ENCODE measurements at regions not wholly inside any gene's neighbourhood (a gene's known extent, or its start where the extent isn't known, plus 50 kb on each side); places are given as distances from the start of the nearest gene placed in this dataset.
"Not testable (repeated sequence)": the region's sequence is repeated elsewhere in the genome, so short reads cannot be mapped to it uniquely, and the experiment has no call there.

GRCh38 chr22:48629631-48630432 is 1197.8 kb downstream of the BRD1 start:
- DNase-seq, result no peak

- DNase-seq, result no peak
Observed at GRCh38 chr22:48628891-48629543, 1198.7 kb downstream of the BRD1 start.

DNA sequence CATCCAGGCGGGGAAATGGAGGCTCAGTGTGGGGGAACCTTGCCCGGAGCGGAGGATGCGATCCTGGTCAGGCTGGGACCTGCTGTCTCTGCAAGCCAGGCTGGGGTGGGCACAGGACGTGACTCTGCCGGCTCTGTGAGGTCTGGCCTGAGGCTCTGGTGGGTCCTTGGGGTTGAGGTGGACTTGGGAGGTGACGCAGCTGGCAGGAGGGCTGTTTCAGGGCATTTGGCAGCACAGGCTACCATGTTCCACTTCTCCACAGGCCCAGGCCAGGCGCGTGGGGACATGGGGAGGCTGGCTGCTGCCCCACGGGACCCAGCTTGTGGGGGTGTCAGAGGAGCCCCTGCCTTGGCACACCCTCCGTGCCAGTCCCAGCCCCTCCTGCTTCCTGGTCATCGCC is 1199.7 kb downstream of the BRD1 start:
- DNase-seq, result no peak

DNA sequence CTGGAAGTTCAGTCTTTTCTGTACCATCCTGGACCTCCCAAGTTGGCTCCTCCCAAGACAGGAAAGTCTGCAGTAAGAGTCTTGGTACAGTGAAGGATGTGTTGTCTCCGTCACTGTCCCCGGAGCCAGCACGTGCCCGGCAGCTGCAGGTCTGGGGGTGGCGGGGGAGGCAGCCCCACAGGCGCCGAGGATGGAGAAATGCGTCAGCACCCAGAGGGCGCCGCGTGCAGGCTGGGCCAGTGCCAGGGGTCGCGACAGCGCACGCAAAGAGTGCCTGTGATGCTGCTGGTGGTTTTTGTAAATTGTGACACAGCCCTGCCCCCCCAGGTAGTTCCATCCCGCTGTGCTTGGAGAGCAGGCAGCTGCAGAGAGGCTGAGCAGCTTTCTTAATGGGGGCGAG is 1200.5 kb downstream of the BRD1 start:
- no peak for DNase-seq

- DNase-seq, result no peak
Observed at GRCh38 chr22:48624401-48624800, 1203.3 kb downstream of the BRD1 start.

- DNase-seq, result no peak
Observed at GRCh38 chr22:48622891-48623545, 1204.7 kb downstream of the BRD1 start.

- DNase-seq, result no peak
Observed at GRCh38 chr22:48621085-48621484, 1206.6 kb downstream of the BRD1 start.

GRCh38 chr22:48620460-48620859 is 1207.2 kb downstream of the BRD1 start:
- DNase-seq, result not testable (repeated sequence)

DNA sequence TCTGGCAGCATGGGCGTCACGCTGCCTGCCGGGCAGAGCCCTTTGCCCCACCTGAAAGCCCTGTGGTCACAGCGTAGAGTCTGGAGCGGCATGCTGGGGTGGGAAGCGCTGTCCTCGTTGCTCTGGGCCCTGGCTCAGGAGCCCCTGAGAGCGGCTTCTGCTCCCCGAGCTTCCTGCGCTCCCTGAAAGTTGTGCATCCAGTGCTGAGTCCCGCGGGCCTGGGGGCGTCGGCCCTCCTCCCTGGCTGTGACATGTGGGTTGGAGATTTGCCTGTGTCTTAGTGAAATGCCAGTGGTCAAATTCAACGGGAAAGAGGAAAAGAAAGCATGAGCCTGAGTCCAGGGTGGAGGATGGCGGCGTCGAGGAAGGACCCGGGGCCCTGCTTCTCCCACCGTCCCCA is 1208.0 kb downstream of the BRD1 start:
- DNase-seq, result no peak

- DNase-seq, result no peak
Observed at GRCh38 chr22:48618326-48618725, 1209.3 kb downstream of the BRD1 start.

DNA sequence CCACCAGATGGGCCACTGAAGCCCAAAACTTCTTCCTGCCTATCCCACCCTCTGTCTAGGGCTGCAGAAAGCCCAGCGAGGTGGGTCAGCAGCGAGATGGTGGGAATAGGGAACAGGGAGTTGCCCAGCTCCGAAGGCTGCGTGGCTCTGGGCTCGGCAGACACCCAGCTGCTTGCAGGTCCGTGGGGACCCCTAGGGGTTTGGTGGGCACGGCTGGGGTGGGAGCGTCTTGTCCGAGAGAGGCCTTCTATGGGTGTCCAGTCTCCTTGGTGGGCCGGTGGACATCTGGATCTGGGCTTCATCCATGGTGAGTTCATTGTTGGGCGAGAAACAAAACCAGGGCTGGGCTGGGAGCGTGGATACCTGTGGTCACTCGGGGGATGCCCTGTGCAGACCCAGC is 1211.0 kb downstream of the BRD1 start:
- DNase-seq, result no peak

DNA sequence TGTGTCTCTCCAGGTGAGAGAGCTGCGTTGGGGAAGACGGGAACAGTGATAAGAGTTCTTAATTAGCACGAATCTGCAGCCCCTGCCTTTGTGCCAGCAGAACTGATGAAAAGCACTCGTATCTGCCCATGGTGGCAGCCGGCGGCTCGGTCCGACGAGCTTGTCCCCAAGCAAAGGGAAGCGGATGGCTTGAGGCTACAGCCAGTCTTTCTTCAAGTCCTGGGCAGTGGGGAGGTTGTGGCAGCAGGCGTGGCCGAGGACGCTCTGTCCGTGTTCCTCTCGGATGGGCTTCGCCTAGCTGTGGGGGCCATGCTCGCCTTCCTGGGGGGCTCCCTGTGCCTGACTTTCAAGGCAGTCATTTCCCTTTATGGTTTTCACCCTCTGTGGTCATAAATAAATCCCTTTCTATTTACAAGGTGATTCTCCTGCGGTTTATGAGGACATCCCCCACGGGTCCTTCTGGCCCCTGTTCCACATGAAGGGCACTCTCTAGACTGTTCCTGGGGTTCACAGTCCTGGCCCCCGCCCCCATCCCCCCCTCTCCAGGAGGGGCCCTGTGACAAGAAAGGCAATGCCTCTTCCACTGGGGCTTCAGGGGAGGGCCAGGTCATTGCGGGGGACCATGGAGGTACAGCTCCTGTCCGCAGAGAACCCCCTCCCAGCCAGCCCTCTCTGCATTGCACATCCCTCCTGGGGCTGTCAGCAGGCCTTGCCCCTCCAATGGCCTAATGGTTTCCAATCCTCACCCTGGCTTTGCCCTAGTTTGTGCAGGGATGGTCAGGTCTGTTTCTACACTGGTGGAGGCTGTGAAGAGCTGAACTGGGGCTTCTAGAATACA is 1212.3 kb downstream of the BRD1 start:
- no peak for DNase-seq

DNA sequence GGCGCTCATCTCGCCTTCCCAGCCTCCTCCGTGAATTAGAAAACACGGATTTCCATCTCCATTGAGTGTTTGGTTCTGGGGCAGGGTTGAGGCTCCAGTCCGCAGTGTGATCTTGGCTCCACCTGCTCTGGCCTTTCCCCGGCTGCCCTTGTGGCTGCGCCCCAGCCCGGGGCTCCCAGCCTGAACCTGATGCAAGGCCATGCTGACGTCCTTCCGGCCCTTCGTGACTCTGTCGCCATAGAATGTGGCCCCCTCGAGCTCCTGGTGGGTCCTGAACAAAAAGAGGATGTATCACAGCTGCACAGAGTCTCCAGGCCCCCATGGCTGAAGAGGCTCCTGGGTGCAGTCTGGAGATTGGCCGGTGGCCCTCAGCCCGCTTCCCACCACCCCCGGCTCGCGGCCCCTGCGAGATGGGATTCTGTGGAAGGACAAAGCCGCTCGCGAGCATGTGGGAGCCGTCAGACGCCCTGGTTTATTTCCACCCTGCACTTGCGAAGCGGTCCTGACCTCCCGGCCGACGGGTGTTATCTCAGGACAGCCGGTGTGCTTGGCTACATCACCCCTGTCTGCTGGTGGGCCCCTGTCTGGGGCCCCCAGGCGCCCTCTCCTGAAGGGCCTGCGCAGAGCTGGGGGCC is 1214.0 kb downstream of the BRD1 start:
- DNase-seq, result no peak

- DNase-seq, result no peak
Observed at GRCh38 chr22:48612077-48612995, 1215.3 kb downstream of the BRD1 start.

DNA sequence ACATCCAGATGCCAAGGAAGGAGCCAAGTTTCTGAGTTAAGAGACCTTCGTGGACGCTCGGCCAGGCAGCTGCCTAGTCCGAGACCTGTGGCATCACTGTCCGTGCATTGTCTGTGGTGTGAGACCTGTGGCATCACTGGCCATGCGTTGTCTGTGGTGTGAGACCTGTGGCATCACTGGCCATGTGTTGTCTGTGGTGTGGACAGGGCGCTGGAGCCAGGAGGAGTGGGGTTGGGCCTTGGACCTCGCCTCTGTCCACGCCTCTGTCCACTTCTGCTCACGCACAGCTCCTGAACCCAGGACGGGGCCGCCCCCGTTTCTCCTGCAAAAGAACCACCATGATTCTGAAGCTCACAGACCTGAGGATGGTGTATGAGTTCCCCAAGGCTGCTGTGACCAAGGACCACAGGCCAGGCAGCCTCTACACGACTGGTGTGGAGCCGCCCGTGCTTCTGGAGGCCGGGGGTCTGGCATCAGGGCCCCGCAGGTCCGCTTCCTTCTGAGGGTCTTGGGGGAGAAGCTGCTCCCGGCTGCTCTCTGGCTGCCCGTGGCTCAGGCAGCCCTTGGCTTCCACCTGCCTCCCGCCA is 1218.3 kb downstream of the BRD1 start:
- no peak for DNase-seq

DNA sequence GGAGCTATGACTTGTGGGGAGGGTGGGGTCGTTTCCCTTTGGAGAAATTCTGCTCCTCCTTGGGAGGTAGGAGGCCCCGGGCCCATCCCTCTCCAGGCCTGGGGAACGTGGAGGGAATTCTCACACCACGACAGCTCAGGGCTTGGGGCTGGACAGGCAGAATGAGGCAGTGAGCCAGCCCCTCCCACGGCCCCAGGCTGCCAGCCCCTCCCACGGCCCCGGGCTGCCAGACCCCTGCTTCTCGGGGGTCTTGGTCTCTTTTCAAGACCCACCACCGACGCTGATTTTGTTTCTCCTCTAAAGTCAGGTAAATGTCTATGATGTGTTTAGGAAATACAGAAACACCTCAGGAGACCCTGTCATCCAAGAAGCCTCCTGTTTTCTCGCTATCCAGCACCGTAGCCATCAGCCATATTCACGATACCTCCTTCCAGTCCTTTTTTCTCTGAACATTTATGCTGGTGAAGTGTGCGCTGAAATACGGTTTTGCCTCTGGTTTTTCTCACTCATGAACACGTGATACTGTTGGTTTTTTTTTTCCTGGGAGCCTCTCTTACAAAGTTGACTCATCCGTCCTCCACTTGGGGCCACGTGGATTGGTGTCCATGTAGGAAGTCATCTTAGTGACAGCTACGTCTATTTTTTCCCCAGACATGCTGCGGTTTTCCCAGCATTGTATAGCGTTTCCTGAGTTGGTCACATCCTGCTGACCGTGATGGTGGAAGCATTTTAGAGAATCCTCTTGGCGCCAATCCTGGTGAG is 1219.6 kb downstream of the BRD1 start:
- DNase-seq, result no peak

DNA sequence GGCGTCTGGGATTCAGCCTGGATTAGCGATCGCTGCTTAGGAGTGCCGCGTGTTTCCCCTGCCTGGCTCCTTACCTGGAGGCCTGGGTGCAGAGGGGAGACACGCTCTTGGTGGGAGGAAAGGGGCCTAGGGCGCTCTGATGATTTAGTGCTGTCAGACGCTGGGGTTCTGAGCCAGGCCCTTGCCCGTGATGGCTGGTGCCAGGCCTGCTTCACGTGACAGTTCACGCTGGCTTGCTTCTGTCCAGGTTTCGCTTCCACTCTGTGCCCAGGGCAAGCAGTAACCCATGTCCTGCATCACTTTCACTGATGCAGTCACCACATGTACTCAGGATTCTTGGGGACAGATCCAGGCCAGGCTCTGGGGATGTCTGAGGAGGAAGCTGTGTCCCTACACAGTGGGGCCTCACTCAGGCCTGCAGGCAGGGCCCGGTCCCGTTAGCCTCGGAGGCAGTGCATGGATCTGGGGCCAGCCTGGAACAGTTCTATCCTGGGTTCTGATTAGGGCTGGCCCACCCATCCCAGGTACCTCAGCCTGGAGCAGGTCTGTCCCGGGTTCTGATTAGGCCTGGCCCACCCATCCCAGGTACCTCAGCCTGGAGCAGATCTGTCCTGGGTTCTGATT is 1220.9 kb downstream of the BRD1 start:
- no peak for DNase-seq

GRCh38 chr22:48605856-48606481 is 1221.7 kb downstream of the BRD1 start:
- DNase-seq, result no peak
